Activated CD4-positive, alpha-beta T cell treated with anti-CD3 and anti-CD28 coated beads for 1 hour (primary cell): ENCODE measurements at regions not wholly inside any gene's neighbourhood (a gene's known extent, or its start where the extent isn't known, plus 50 kb on each side); places are given as distances from the start of the nearest gene placed in this dataset.

Source experiments
- DNase-seq: peaks from one replicate; pipeline ENCODE4 v3.0.0-alpha.2; 2020

GRCh38 chr2:128537646-128538045, 219.0 kb upstream of the HS6ST1 start:
- DNase-seq, result no peak

GRCh38 chr2:128538396-128538795, 219.7 kb upstream of the HS6ST1 start:
- no peak for DNase-seq

DNA sequence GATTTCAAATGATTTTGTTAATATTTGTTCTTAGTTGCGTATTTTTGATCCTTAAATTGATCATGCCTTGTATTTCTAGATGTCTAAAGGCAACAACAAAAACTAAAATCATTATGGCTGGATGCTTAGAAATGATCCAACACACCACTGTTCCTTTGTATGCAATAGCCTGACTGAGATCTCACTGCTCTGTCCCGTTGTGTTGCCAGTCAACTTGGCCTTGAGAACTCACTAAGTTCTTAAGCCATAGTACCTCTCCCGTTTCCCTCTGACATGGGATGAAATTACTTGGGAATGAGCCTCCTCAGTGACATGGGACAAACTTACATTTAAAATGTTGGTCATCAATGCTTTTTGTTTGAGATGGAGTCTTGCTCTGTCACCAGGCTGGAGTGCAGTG, 222.0 kb upstream of the HS6ST1 start:
- DNase-seq, result no peak

- DNase-seq, result no peak
These were observed 222.8 kb upstream of the HS6ST1 start for GRCh38 chr2:128541448-128541847.

DNA sequence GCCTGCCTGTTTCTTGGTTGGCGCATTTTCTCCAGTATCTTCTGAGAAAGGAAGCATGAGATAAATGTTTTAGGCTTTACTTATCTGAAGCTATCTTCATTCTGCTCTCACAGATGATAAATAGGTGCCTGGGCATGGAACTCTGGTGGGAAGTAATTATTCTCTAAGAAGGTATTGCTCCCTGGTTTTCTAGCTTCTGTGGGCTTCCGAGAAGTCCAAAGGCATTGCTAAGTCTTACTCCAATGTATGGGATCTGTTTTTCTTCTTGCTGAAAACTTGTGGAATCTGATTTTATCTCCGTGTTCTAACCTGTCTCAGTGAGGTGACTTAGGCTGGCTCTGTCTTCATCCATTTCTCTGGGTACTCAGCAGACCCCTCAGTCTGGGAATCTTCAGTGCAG, 224.4 kb upstream of the HS6ST1 start:
- no peak for DNase-seq

- DNase-seq, result no peak
These were observed 225.0 kb upstream of the HS6ST1 start for GRCh38 chr2:128543646-128544045.

DNA sequence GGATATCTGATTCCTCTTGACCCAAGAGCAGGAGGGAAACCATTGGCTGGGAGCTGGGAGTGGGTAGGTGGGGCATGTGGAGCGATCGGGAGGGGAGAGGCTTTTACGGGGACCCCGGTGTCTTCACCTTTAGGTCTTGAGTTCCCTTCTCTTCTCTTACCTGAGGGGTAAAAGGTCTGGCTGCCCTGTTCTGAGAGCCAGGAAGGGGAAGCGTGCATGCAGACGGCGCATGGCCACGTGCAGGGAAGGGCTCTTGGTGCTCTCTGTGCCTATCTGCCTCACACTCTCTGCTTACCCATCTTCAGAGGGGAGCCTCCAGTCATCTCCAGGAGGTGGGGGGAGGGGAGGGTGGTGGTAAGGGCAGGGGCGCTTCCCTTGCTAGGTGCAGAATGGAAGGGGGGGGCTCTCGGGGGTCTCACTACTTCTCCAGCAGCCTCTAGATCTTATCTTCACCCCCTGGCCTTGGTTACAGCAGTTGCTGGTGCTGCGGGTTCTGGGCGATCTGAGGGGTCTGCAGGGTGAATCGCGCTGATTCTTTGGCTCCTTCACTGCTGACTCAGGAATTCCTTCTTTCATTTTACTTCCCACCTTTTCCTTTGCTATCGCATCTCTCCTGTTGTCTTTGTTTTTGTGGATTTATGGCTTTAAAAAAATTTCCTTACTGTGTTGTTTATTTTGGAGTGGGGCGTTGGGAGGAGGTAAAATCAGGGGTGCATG, 225.8 kb upstream of the HS6ST1 start:
- DNase-seq, result no peak

GRCh38 chr2:128545085-128545484, 226.4 kb upstream of the HS6ST1 start:
- no peak for DNase-seq

DNA sequence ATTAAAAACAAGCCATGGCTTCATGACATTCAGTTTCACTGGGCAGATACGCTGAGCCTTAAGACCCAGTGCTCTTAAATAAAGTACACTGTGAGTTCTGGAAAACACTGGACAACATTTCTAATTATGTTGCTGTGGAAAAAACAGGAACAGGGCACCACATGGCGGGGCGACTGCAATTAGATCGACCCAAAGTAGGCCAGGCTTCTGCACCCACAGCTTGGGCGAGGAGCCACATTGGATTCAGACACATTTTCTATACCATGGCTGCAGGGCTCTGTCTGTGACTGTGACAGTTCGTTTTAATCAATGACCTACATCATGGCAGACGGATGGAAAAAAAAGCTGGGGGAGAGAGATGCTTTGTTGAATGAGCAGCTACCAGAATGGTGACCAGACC, 227.2 kb upstream of the HS6ST1 start:
- DNase-seq, result no peak

- no peak for DNase-seq
These were observed 229.0 kb upstream of the HS6ST1 start for GRCh38 chr2:128547667-128548066.

GRCh38 chr2:128548461-128548891, 229.8 kb upstream of the HS6ST1 start:
- no peak for DNase-seq

DNA sequence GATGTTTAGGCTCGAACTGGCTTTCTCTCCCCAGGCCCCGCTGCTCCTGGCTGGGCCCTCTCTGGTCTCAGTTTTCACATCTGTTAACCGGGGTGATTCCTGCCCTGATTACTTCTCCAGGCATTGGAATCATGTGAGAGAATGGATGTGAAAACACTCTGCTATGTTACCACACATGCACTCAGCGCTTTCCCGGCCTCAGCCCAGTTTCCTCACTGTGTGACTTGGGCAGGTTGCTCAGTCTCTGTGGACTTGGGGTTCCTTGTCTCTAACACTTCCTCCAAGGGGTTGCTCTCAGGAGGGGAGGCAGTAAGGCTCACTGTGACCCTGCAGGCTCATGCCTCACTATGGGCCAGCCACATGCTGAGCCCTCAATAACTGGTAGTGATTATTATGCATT, 230.4 kb upstream of the HS6ST1 start:
- no peak for DNase-seq

GRCh38 chr2:128549646-128550260, 231.1 kb upstream of the HS6ST1 start:
- DNase-seq, result no peak

DNA sequence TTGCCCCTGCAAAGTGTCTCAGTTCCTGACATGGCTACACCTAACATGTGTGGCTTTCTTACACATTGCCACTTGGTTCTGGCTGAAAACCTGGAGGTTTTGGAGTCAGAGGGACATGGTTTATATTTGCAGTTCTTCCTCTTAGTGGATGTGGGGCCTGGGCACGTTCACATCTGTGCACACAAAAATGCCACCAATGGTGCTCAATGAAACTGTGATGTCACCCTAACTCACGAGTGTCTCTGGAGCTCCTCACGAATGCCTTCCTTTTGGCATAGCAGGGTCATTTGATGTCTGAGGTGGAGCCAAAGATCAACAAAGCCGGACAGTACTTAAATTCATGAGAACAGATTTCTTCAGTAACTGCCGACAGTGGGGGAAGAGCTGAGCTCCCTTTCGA, 231.7 kb upstream of the HS6ST1 start:
- no peak for DNase-seq

DNA sequence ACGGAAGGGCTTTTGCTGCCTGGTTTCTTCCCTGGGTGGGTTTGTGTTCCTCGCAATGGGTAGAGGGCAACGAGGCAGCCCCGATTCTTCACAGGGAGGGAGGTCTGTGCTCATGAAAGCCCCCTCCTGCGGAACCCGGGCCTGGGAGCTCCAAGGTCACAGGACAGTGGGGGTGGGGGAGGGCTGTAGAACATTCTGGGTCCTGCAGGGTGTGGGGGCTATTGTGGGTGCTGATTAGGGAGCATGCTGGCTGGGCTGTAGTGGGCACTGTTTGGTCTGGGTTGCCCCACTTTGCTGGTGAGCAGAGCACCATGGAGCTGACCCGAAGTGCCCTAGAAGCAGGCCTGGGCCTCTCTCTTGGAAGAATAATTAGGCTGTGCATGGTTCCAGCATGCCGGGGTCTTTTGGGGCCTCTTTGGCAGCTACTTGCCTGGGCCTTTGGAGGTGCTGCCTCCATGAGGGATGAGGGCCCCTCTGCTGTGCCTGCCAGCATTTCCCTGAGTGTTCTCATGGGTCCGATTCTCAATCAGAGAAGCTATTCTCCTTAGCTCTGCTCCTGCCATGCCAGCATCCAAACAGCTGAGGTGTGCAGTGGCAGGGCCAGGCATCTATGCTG, 232.2 kb upstream of the HS6ST1 start:
- DNase-seq, result no peak

GRCh38 chr2:128551435-128551834, 232.8 kb upstream of the HS6ST1 start:
- DNase-seq, result no peak

GRCh38 chr2:128552141-128552805, 233.6 kb upstream of the HS6ST1 start:
- DNase-seq, result no peak

DNA sequence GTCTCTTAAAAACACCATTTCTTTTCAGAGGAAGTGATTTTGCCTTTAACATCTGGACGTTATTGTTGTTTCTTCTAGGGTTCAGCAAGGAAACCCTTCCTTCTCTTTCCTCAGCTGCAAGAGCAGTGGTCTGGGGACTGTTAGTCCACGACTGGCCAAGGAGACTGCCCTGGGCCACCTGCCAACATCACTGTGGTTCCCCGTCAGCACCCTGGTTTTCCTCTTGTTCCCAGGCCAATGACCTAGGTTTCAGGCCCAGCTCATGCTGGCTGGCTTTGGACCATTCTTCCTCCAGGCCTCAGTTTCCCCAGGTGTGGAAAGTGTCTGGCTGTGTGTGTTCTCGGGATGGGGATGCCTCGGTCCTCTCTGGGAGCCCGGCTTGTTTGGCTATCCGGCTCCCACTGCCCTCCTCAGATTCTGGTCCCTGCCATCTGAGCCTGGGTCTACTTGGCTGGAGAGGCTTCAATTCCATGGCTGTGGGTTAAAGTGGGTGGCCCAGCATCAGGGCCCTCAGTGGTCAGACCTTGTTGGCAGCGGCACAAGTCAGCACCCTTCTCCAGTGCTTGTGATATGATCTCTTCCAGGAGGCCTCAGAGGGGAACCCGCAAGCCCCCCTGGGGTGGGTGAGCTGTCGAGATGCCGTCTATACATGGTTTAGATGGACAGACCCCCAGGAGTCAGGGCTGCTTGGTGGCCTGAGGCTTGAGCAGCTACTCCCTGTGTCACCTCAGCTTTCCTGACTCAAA, 234.3 kb upstream of the HS6ST1 start:
- DNase-seq, result no peak

- DNase-seq, result no peak
These were observed 235.6 kb upstream of the HS6ST1 start for GRCh38 chr2:128554151-128554769.

GRCh38 chr2:128555433-128555832, 236.8 kb upstream of the HS6ST1 start:
- no peak for DNase-seq

DNA sequence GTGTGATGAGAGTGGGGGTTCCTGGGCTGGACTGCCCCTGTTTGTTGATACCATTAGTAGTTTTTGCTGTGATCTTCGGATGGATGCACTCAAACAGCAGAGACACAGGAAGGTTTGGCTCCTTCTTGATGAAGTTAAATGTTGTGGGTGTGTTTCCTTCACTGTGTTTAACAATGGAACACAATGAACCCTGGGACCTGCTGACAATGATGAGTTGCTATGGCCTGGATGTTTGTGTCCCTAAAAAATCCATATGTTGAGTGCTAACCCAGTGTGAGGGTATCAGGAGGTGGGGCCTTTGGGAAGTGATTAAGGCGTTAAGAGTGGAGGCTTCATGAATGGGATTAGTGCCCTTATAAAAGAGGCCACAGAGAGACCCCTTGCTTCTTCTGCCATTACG, 237.4 kb upstream of the HS6ST1 start:
- DNase-seq, result no peak

DNA sequence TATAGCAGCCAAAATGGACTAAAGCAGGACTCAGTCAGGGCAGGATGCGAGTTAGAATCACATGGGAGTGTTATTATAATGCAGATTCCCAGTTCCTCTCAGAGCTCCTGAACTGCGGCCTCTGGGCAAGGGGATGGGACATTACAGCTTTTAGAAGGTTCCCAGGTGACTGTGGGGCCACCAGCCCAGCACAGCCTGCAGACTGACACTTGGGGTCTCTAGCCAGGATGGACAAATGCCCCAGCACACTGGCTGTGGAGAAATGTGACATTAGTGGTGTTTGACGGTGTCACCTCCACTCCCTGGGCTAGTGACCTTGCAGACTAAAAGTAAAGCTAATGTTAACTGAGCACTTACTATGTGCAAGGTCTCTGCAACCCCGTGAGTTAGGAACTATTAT, 238.0 kb upstream of the HS6ST1 start:
- DNase-seq, result no peak

DNA sequence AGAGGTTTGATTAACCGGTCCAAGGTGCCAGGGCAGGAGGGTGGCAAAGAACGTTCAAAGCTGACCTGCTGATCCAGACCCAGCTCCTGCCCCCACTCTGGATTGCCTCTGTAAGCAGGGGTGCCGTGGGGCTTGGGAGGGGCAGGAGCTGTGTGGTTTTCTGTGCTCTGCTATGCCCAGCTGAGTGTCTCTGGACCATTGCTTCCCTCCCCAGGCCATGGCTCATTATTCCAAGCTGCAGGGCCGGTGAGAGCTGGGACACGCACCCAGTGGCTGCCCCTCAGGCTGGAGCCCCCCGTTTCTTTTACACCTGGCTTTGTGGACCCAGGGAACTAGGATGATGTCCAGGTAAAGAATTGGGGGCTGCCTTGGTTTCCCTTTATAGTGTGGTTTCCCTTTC, 238.4 kb upstream of the HS6ST1 start:
- no peak for DNase-seq
